ENCODE measurements at regions not wholly inside any gene's neighbourhood (a gene's known extent, or its start where the extent isn't known, plus 50 kb on each side); places are given as distances from the start of the nearest gene placed in this dataset.

- CTCF ChIA-PET, result no interaction called here
- no peak for DNase-seq (ENCODE audit: low spot score)
- TF ChIP-seq EZH2 (IDR thresholded peaks at IDR 0.05; ENCODE audit: borderline replicate concordance, low read depth, low read length, poor library complexity, severe bottlenecking), result no peak
- no peak for TF ChIP-seq CTCF (conservative IDR thresholded peaks at IDR 0.05; ENCODE audit: low read depth, low read length)
These were observed 418.7 kb upstream of the CNTN6 start for GRCh38 chr3:674116-674515.

GRCh38 chr3:675846-676245 lies 417.0 kb upstream of the CNTN6 start:
- H3K27ac ChIP-seq (ENCODE audit: low read depth, low read length, poor library complexity, severe bottlenecking), result no peak overlapping the region
- CTCF ChIA-PET, result no interaction called here
- POLR2A ChIA-PET (ENCODE audit: low non-redundant PET), result no interaction called here
- BruUV-seq (replicated peaks), result no TSS peak
- no peaks in the 10 kb centered on the region for H3K4me1 ChIP-seq (ENCODE audit: insufficient read depth, low read length, poor library complexity, severe bottlenecking)
- peaks cover 4% of the 10 kb centered on the region for H3K9me3 ChIP-seq (ENCODE audit: low read depth, low read length, poor library complexity, severe bottlenecking)
- no peak for DNase-seq (ENCODE audit: low spot score)
- no peaks in the 10 kb centered on the region for H3K27me3 ChIP-seq (replicated peaks; ENCODE audit: insufficient read depth, low read depth, low read length, poor library complexity)
- H3K36me3 ChIP-seq (ENCODE audit: insufficient read depth, low read length, poor library complexity, severe bottlenecking), result no peaks in the 10 kb centered on the region
- TF ChIP-seq EZH2 (IDR thresholded peaks at IDR 0.05; ENCODE audit: borderline replicate concordance, low read depth, low read length, poor library complexity, severe bottlenecking) (no peak), CTCF (conservative IDR thresholded peaks at IDR 0.05; ENCODE audit: low read depth, low read length) (no peak)
- H3K4me3 ChIP-seq (ENCODE audit: low read depth, low read length, poor library complexity, severe bottlenecking), result no peak overlapping the region
- intact Hi-C loops (cut with micrococcal nuclease; ENCODE audit: unreplicated experiment), result no loop called here

More at GRCh38 chr3:674116-674515, 418.7 kb upstream of the CNTN6 start:
- POLR2A ChIA-PET (ENCODE audit: low non-redundant PET), result no interaction called here
- no peaks in the 10 kb centered on the region for H3K4me1 ChIP-seq (ENCODE audit: insufficient read depth, low read length, poor library complexity, severe bottlenecking)
- no peaks in the 10 kb centered on the region for H3K36me3 ChIP-seq (ENCODE audit: insufficient read depth, low read length, poor library complexity, severe bottlenecking)
- intact Hi-C loops (cut with micrococcal nuclease; ENCODE audit: unreplicated experiment), result no loop called here
- no TSS peak for BruUV-seq (replicated peaks)
- no peaks in the 10 kb centered on the region for H3K27me3 ChIP-seq (replicated peaks; ENCODE audit: insufficient read depth, low read depth, low read length, poor library complexity)
- no peak overlapping the region for H3K4me3 ChIP-seq (ENCODE audit: low read depth, low read length, poor library complexity, severe bottlenecking)
- H3K9me3 ChIP-seq (ENCODE audit: low read depth, low read length, poor library complexity, severe bottlenecking), result peaks cover 4% of the 10 kb centered on the region
- no peak overlapping the region for H3K27ac ChIP-seq (ENCODE audit: low read depth, low read length, poor library complexity, severe bottlenecking)

- no TSS peak for BruUV-seq (replicated peaks)
- ChIA-PET CTCF (no interaction called here), POLR2A (ENCODE audit: low non-redundant PET) (no interaction called here)
- Histone ChIP-seq H3K4me1 (ENCODE audit: insufficient read depth, low read length, poor library complexity, severe bottlenecking) (no peaks in the 10 kb centered on the region), H3K27me3 (replicated peaks; ENCODE audit: insufficient read depth, low read depth, low read length, poor library complexity) (no peaks in the 10 kb centered on the region), H3K27ac (ENCODE audit: low read depth, low read length, poor library complexity, severe bottlenecking) (no peak overlapping the region), H3K9me3 (ENCODE audit: low read depth, low read length, poor library complexity, severe bottlenecking) (no peaks in the 10 kb centered on the region), H3K36me3 (ENCODE audit: insufficient read depth, low read length, poor library complexity, severe bottlenecking) (no peaks in the 10 kb centered on the region), H3K4me3 (ENCODE audit: low read depth, low read length, poor library complexity, severe bottlenecking) (no peak overlapping the region)
- intact Hi-C loops (cut with micrococcal nuclease; ENCODE audit: unreplicated experiment), result no loop called here
- no peak for DNase-seq (ENCODE audit: low spot score)
- no peak for TF ChIP-seq CTCF (conservative IDR thresholded peaks at IDR 0.05; ENCODE audit: low read depth, low read length)
- no peak for TF ChIP-seq EZH2 (IDR thresholded peaks at IDR 0.05; ENCODE audit: borderline replicate concordance, low read depth, low read length, poor library complexity, severe bottlenecking)
These were observed 409.1 kb upstream of the CNTN6 start for GRCh38 chr3:683770-684169.
